Activated naive CD8-positive, alpha-beta T cell treated with anti-CD3 and anti-CD28 coated beads, Interleukin-2, amount 50 U/mL, for 24 hours (primary cell): ENCODE measurements at regions not wholly inside any gene's neighbourhood (a gene's known extent, or its start where the extent isn't known, plus 50 kb on each side); places are given as distances from the start of the nearest gene placed in this dataset.
"Not testable (repeated sequence)": the region's sequence is repeated elsewhere in the genome, so short reads cannot be mapped to it uniquely, and the experiment has no call there.

Experiments
- ATAC-seq: fragments of 150-1000 bp; cut with Tn5 transposase; one replicate; pipeline ENCODE4 v1.10.0; 2021
- DNase-seq: peaks from one replicate; pipeline ENCODE4 v3.0.0; 2021
- H3K27ac Mint-ChIP-seq: one replicate; pipeline ENCODE4 v1.8.0; 2021; ENCODE audit warnings: mild to moderate bottlenecking, mixed read lengths
- H3K27me3 Mint-ChIP-seq: one replicate; pipeline ENCODE4 v1.8.0; 2021; ENCODE audit warnings: mixed read lengths
- H3K36me3 Mint-ChIP-seq: one replicate; pipeline ENCODE4 v1.8.0; 2021; ENCODE audit warnings: low read depth, mixed read lengths
- H3K4me1 Mint-ChIP-seq: one replicate; pipeline ENCODE4 v1.8.0; 2021; ENCODE audit warnings: mixed read lengths
- H3K4me3 Mint-ChIP-seq: one replicate; pipeline ENCODE4 v1.8.0; 2021; ENCODE audit warnings: mild to moderate bottlenecking, moderate library complexity, mixed read lengths
- H3K9me3 Mint-ChIP-seq: one replicate; pipeline ENCODE4 v1.8.0; 2021; ENCODE audit warnings: mixed read lengths

DNA sequence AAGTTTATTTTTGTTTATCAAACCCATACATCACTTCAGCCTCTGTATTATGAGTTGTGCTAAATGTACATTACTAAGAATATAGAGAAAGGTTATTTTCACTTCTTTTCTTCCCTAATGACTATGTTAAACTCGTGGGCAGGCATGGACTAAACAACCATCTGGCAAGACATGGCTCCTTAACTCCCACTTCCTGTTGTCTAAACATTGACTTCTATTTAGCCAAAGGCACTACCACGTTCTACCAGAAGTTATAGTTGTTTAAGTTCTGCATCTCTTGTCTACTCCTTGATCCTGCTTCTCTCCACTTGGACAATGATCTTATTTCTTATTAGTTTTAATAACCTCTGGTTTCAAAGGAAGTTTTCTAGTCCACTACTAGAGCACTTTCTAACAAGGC is 136.1 kb downstream of the MACIR start:
- no peak for ATAC-seq
- no peak overlapping the region for H3K27ac Mint-ChIP-seq
- H3K4me3 Mint-ChIP-seq = no peak overlapping the region
- H3K9me3 Mint-ChIP-seq = no peaks in the 10 kb centered on the region
- H3K4me1 Mint-ChIP-seq = no peaks in the 10 kb centered on the region
- no peaks in the 10 kb centered on the region for H3K27me3 Mint-ChIP-seq
- no peaks in the 10 kb centered on the region for H3K36me3 Mint-ChIP-seq
- no peak for DNase-seq

DNA sequence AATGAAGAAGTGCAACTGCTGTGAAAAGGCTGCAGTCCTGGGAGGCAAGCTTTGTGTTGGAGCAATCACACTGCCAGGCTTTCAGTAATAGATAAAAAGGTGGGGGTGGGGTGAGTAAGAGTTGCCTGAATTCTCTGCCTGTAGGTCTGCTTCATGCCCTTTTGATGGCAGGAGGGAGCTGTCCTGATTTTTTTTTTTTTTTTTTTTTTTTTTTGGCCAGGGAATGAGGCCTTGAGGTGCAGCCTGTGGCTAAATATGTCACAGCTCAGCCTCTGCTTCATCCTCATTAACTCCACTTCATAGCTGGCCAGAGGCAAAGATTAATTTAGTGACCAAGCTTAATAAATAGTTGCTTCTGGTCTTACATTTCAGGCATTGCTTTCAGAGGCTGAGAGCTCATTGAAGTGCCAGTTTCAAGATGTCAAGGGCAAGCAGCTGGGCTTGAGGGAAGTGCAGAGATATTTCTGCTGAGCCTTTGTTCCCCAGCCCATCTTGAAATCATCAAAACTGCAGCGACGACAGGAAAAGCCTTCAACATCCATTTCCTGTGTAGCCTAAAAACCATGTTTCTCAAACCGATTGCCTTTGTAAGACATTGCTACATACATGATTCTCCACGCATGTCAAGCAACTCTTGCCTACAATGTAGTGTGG is 134.7 kb downstream of the MACIR start:
- H3K36me3 Mint-ChIP-seq = no peaks in the 10 kb centered on the region
- ATAC-seq = no peak
- H3K9me3 Mint-ChIP-seq = no peaks in the 10 kb centered on the region
- DNase-seq = no peak
- no peaks in the 10 kb centered on the region for H3K4me1 Mint-ChIP-seq
- H3K27ac Mint-ChIP-seq = no peak overlapping the region
- H3K27me3 Mint-ChIP-seq = no peaks in the 10 kb centered on the region
- H3K4me3 Mint-ChIP-seq = no peak overlapping the region

GRCh38 chr5:103391659-103392058 is 133.1 kb downstream of the MACIR start:
- no peaks in the 10 kb centered on the region for H3K36me3 Mint-ChIP-seq
- H3K9me3 Mint-ChIP-seq = no peaks in the 10 kb centered on the region
- ATAC-seq (no peak), DNase-seq (no peak)
- H3K4me1 Mint-ChIP-seq = no peaks in the 10 kb centered on the region
- no peaks in the 10 kb centered on the region for H3K27me3 Mint-ChIP-seq
- H3K27ac Mint-ChIP-seq = no peak overlapping the region
- H3K4me3 Mint-ChIP-seq = no peak overlapping the region

DNA sequence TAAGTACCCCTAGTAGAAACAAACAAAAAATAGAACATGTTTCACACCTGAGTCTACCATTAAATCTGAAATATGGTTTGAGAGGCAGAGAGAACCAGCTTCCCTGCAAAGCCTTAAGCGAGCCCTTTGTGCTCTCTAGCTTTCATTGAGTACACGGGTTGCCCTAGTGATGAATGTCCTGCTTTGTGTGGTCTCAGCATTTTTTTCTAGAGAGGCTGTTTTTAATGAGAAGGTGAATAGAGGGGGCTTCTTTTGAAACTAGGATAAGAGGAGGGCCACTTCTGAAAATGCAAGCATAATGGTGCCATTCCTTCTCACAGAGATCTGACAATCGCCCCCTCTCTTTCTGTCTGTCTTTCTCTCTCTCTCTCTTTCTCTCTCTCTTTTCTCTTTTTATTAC is 131.3 kb downstream of the MACIR start:
- Mint-ChIP-seq H3K4me3 (no peak overlapping the region), H3K36me3 (no peaks in the 10 kb centered on the region), H3K9me3 (no peaks in the 10 kb centered on the region), H3K27me3 (no peaks in the 10 kb centered on the region), H3K4me1 (no peaks in the 10 kb centered on the region), H3K27ac (no peak overlapping the region)
- DNase-seq (no peak), ATAC-seq (no peak)

- no peak for ATAC-seq
- Mint-ChIP-seq H3K36me3 (no peaks in the 10 kb centered on the region), H3K4me1 (no peaks in the 10 kb centered on the region), H3K27me3 (no peaks in the 10 kb centered on the region), H3K9me3 (no peaks in the 10 kb centered on the region), H3K4me3 (no peak overlapping the region), H3K27ac (no peak overlapping the region)
- DNase-seq = no peak
Measured at GRCh38 chr5:103389357-103389756, 130.8 kb downstream of the MACIR start.

DNA sequence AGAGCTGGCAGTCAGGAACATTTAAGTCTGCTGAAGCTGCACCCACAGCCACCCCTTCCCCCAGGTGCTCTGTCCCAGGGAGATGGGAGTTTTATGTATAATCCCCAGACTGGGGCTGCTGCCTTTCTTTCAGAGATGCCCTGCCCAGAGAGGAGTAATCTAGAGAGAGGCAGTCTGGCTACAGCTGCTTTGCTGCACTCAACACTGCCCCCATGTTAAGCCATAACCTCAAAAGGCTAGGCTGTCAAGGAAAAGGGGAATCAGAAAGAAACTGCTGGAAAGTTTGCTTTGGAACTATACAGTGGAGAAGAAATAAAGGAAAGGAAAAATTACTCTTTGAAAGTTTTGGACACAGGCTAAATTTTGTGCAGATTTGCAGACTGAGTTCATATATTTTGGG is 127.2 kb downstream of the MACIR start:
- ATAC-seq (no peak), DNase-seq (no peak)
- Mint-ChIP-seq H3K27me3 (peaks cover 2% of the 10 kb centered on the region), H3K4me1 (no peaks in the 10 kb centered on the region), H3K9me3 (peaks cover 8% of the 10 kb centered on the region), H3K27ac (no peak overlapping the region), H3K36me3 (peaks cover 7% of the 10 kb centered on the region), H3K4me3 (no peak overlapping the region)

- not testable (repeated sequence) for H3K27me3 Mint-ChIP-seq, H3K4me1 Mint-ChIP-seq, H3K4me3 Mint-ChIP-seq, ATAC-seq, H3K36me3 Mint-ChIP-seq, H3K9me3 Mint-ChIP-seq, H3K27ac Mint-ChIP-seq, DNase-seq
Measured at GRCh38 chr5:103377638-103378037, 119.1 kb downstream of the MACIR start.

DNA sequence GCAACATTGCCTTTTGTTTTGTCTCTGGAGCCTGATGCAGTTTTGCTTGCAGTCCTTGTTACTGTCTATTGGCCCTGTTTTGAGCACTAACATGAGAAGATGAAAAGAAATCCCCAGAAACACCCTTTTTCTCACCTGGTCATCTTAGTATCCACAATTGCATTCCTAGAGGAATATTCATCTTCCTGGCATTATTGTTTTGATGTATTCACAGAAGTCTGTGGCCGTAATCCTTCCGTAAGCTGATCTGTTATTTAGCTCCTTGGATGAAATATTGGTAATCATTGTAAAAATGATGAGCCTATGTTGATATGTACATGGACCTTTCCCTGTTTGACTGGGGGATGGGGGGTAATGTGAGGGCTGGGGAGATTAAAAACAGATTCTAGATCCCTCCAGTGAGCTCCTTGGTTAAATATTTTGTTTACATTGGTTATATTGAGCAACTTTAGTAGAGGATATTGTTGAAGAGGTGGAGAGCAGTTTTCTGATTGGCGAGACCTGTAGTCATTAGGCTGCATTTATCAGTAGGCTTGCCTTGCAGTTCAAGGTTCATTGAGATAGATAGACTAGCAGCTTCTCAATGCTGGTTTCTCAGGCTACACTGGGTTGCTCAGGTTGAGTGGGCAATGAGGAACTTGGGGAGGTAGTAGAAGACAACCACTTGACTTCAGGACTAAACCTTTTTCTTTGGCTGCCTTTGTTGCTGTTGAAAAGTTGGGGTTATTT is 117.5 kb downstream of the MACIR start:
- ATAC-seq = no peak
- H3K9me3 Mint-ChIP-seq = no peaks in the 10 kb centered on the region
- no peaks in the 10 kb centered on the region for H3K4me1 Mint-ChIP-seq
- no peak overlapping the region for H3K27ac Mint-ChIP-seq
- H3K36me3 Mint-ChIP-seq = no peaks in the 10 kb centered on the region
- no peak overlapping the region for H3K4me3 Mint-ChIP-seq
- H3K27me3 Mint-ChIP-seq = peaks cover 7% of the 10 kb centered on the region
- DNase-seq = no peak

DNA sequence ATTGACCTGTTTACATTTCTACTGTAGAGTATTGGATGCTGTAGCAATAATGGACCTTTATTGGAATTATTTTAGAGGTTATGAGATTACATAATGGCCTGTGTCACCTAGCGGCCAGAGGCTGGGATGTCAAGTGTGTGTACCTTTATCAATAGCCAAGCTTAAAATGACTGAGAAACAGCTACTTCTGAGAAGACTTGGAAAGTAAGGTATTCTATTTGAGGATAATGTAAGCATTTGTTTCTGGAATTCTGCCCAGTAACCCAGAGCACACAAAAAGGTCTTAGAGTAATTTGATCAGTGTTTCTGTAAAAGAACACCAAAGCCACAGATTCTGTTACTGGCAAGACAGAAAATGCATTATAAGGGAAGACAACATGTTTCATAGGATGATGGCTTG is 116.8 kb downstream of the MACIR start:
- Mint-ChIP-seq H3K36me3 (no peaks in the 10 kb centered on the region), H3K4me1 (no peaks in the 10 kb centered on the region), H3K27me3 (peaks cover 4% of the 10 kb centered on the region), H3K9me3 (no peaks in the 10 kb centered on the region), H3K4me3 (no peak overlapping the region), H3K27ac (no peak overlapping the region)
- DNase-seq = no peak
- ATAC-seq = no peak

DNA sequence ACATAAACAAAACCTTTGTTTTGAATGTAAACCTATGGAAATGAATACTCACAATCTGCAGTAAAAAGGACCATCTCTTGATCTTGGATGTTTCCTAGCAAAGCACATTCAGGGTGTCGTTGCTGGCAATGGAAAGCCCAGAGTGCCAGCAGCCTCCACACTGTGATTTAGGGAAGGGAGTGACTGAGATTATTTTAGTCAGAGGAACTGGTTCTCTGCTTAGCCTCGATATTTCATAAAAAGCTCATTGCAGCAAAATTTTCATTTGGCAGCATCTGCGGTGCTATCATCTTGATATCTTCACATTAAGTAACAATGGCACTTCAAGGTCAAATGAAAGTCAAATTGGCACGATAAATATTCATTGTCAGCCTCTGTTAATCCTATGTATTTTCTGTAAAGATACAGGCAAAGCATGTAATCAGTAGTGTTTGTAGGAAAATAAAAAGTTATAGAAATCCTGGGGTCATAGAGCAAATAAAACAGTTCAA is 116.0 kb downstream of the MACIR start:
- Mint-ChIP-seq H3K27me3 (peaks cover 4% of the 10 kb centered on the region), H3K4me3 (no peak overlapping the region), H3K27ac (no peak overlapping the region), H3K36me3 (no peaks in the 10 kb centered on the region), H3K9me3 (no peaks in the 10 kb centered on the region), H3K4me1 (no peaks in the 10 kb centered on the region)
- no peak for DNase-seq
- no peak for ATAC-seq

DNA sequence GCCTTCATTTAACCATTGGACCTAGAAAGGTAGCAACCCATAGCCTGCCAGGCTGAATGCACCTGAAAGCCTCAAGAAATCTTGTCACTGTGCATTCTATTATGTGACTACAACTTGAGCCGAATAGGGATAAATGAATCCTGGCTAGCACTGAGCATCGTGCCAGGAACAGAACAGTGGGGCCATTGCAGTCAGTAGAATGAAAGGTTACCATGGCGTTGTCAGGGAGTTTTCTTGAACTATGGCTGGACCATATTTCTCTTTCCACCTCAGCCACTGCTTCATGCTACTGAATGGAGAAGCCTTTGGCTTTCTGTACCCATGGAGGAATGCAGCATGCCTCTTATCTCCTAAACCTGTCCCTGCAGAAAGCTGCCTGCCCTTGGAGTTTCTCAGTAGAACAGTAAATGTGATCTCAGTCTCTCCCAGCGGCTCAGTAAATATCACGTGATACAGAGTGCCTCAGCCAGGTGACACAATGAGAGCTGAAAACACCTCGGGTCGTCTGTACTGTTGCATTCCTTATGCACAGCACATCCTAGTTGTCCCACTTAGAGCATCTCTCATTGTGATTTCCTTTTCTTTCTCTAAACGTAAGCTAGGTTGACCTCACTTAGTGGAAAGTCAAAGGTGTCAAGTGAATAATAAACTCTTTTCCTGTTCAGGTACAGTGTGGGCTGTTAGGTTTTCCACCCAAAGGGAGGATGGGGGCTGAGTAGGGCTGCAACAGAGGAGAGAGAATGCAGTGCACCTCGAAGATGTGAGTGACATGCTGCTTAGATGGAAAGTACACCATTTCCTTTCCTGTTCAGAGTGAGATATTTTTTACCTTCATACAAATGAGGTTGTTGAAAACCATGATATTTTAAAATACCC is 115.3 kb downstream of the MACIR start:
- ATAC-seq (no peak), DNase-seq (no peak)
- Mint-ChIP-seq H3K27me3 (peaks cover 3% of the 10 kb centered on the region), H3K36me3 (no peaks in the 10 kb centered on the region), H3K4me1 (no peaks in the 10 kb centered on the region), H3K9me3 (no peaks in the 10 kb centered on the region), H3K27ac (no peak overlapping the region), H3K4me3 (no peak overlapping the region)

DNA sequence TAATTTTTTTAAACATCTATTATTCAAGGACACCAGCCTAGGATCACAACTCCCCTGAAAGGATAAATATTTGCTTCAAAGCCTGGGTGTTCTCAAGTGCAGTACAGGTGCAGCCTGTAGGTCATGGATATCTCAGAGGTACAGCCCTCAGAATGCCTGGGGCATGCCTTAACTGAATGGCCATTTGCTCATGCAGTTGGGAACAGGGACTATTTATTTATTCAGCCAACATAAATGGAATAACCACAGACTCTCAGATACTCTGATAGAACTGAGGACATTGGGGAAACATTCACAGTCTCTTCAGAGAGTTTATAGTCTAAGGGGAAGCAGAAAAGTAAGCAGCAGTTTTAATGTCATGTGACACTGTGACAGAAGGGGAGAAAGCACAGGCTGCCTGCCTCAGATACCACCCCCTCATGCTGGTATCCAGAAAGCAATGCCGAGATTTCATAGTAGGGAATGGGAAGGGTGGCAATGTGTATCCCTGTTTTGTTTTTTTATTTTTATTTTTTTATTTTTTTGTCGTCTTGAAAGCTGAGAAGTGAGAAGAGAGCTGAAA is 112.6 kb downstream of the MACIR start:
- DNase-seq (no peak), ATAC-seq (no peak)
- Mint-ChIP-seq H3K27me3 (no peaks in the 10 kb centered on the region), H3K27ac (no peak overlapping the region), H3K36me3 (no peaks in the 10 kb centered on the region), H3K4me3 (no peak overlapping the region), H3K9me3 (peaks cover 8% of the 10 kb centered on the region), H3K4me1 (no peaks in the 10 kb centered on the region)

DNA sequence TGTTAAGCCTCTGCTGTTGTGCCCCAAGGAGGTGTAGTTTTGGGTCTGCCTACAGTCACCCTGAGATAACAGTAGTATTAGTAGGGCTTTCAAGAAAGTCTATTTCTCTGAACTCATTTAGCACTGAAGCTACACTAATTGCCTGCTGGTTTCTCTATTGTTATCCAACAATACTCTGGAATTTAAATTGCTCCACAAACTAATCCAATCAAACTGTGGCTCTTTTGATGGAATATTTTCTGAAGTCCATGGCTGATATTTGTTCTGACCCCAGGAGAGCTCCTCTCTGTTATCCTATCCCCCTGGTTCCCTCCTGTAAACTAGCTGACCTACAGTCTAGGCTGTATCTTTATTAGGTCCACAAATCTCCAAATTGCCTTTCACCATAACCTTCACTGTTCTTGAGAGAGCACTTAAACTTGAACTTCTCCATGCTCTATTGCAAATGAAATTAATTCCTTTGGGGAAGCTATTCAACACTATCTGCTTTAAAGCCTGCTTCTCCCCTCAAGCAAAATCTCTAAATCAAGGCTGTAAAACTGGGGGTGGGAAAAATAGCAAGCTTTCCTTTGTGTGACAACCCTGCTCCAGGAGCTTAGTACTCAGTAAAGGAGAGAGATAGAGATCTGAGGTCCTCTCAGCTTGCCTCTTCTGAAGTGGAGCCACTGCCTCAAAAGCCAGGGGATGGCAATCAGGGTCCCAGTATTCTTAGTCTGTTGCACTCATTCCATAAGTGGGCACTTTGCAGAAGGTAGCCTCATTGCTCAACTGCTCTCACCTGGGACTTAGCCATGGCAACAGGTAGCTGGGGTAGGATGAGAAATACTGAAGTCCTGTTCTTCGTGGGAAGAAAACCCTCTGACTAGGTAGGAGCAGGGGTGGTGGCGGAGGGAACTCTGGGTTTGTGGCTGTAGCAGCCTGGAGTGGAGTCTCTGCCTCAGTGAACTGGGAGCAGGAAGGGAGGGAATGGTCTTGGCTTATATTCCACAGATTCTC is 110.9 kb downstream of the MACIR start:
- Mint-ChIP-seq H3K4me3 (no peak overlapping the region), H3K27me3 (no peaks in the 10 kb centered on the region), H3K36me3 (no peaks in the 10 kb centered on the region), H3K4me1 (no peaks in the 10 kb centered on the region), H3K27ac (no peak overlapping the region), H3K9me3 (peaks cover 8% of the 10 kb centered on the region)
- no peak for ATAC-seq
- DNase-seq = no peak

- H3K27me3 Mint-ChIP-seq = no peaks in the 10 kb centered on the region
- no peak overlapping the region for H3K4me3 Mint-ChIP-seq
- DNase-seq (no peak), ATAC-seq (no peak)
- no peaks in the 10 kb centered on the region for H3K36me3 Mint-ChIP-seq
- peaks cover 8% of the 10 kb centered on the region for H3K9me3 Mint-ChIP-seq
- no peak overlapping the region for H3K27ac Mint-ChIP-seq
- H3K4me1 Mint-ChIP-seq = peaks cover under 1% of the 10 kb centered on the region
Measured at GRCh38 chr5:103367702-103368101, 109.1 kb downstream of the MACIR start.
